ENCODE measurements at regions not wholly inside any gene's neighbourhood (a gene's known extent, or its start where the extent isn't known, plus 50 kb on each side); places are given as distances from the start of the nearest gene placed in this dataset.

DNA sequence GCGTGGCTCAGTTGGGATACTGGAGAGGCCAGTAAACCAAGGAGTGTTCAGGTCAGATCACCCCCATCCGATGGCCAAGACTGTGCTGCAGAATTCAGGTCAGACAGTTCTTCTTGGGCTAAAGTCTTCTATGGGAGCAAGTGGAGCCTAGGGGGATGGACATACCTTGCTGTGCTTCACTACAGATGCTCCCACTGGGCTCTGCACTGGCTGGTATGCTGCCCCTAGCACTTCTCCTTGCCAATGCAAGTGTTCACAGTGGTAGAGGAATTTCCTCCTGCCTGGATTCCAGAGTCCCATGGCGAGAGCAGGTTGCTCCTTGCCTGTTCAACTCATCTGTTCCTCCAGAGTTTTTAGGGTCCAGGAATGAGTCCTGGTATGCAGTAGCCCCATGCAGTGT is 134.2 kb upstream of the EDIL3 start:
- WGBS (ENCODE audit: insufficient coverage) = 71% methylated on average over 3 of the region's 3 CpGs
- ATAC-seq (replicated peaks in 1 of 4) (no peak), DNase-seq (no peak)
- Mint-ChIP-seq H3K27me3 (no peaks in the 10 kb centered on the region), H3K4me1 (no peaks in the 10 kb centered on the region), H3K4me3 (no peak overlapping the region), H3K9me3 (peaks cover 9 to 12% (median 11%) of the 10 kb centered on the region in 3 donors), H3K36me3 (no peaks in the 10 kb centered on the region), H3K27ac (no peak overlapping the region)
- H3K4me1 ChIP-seq (ENCODE audit: control insufficient read depth in 1 of 2, extremely low read depth in 1 of 2, insufficient read depth in 2 of 2, low read length in 2 of 2) = no peaks in the 10 kb centered on the region
- H3K36me3 ChIP-seq (ENCODE audit: control insufficient read depth in 2 of 2, extremely low read depth in 1 of 2, insufficient read depth in 1 of 2, low read length in 1 of 2) = no peaks in the 10 kb centered on the region
- CTCF ChIA-PET = no interaction called here
- no peak overlapping the region for H3K27ac ChIP-seq (ENCODE audit: low read length)
- no peaks in the 10 kb centered on the region for H3K27me3 ChIP-seq (replicated peaks in 1 of 2; ENCODE audit: control insufficient read depth in 2 of 2, extremely low read depth in 1 of 2, insufficient read depth in 2 of 2, low read length in 1 of 2)
- no peaks in the 10 kb centered on the region for H3K9me3 ChIP-seq
- no peak overlapping the region for H3K4me3 ChIP-seq (ENCODE audit: control insufficient read depth in 1 of 2, extremely low read depth in 1 of 2, low read length in 1 of 2)
- POLR2A ChIA-PET = no interaction called here

DNA sequence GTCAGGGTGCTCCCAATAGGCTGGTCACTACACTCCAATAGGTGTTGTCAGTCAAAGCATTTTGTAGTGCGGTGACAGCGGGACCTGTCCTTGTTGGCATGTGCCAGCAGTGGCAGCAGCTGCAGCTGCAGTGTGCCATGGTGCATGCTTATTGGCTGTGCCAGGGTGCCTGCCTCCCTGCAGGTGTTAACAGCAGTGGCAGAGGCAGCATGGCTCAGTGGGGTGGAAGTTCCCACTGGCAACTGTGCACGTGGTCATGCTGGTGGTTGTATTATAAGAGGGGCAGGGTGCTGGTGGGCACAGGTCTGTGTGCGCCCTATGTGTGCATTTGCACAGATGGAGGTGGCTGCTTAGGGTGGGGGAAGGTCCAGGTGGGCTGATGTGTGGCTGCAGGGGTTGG is 133.7 kb upstream of the EDIL3 start:
- no peak overlapping the region for H3K27ac Mint-ChIP-seq
- DNase-seq (no peak), ATAC-seq (replicated peaks in 1 of 4) (no peak)
- no peaks in the 10 kb centered on the region for H3K4me1 ChIP-seq (ENCODE audit: control insufficient read depth in 1 of 2, extremely low read depth in 1 of 2, insufficient read depth in 2 of 2, low read length in 2 of 2)
- ChIA-PET CTCF (no interaction called here), POLR2A (no interaction called here)
- no peak overlapping the region for H3K4me3 Mint-ChIP-seq
- H3K4me1 Mint-ChIP-seq = no peaks in the 10 kb centered on the region
- no peaks in the 10 kb centered on the region for H3K9me3 ChIP-seq
- H3K4me3 ChIP-seq (ENCODE audit: control insufficient read depth in 1 of 2, extremely low read depth in 1 of 2, low read length in 1 of 2) = no peak overlapping the region
- H3K27ac ChIP-seq (ENCODE audit: low read length) = no peak overlapping the region
- peaks cover 9 to 15% (median 11%) of the 10 kb centered on the region in 3 donors for H3K9me3 Mint-ChIP-seq
- no peaks in the 10 kb centered on the region for H3K27me3 ChIP-seq (replicated peaks in 1 of 2; ENCODE audit: control insufficient read depth in 2 of 2, extremely low read depth in 1 of 2, insufficient read depth in 2 of 2, low read length in 1 of 2)
- H3K27me3 Mint-ChIP-seq = no peaks in the 10 kb centered on the region
- H3K36me3 Mint-ChIP-seq = no peaks in the 10 kb centered on the region
- WGBS (ENCODE audit: insufficient coverage) = 96% methylated on average over 4 of the region's 4 CpGs
- no peaks in the 10 kb centered on the region for H3K36me3 ChIP-seq (ENCODE audit: control insufficient read depth in 2 of 2, extremely low read depth in 1 of 2, insufficient read depth in 1 of 2, low read length in 1 of 2)

DNA sequence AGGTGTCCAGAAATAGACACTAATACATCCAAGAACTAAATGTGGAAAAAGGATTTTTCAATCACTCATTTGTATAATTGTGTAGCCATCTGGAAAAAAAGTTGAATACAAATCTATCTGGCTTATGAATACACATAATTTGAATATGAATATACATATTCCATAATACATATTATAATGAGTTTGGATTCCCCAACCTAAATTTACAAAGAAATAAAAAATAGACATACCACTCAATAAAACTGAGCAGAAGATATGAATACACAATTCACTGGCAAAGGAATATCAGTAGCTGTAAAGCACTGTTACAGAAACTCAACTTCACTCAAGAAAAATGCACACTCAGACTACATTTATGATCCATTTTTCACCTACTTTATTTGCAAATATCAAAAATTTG is 121.9 kb upstream of the EDIL3 start:
- no peak overlapping the region for H3K27ac Mint-ChIP-seq
- no peaks in the 10 kb centered on the region for H3K4me1 Mint-ChIP-seq
- no peaks in the 10 kb centered on the region for H3K36me3 Mint-ChIP-seq
- ChIA-PET POLR2A (no interaction called here), CTCF (no interaction called here)
- H3K4me3 Mint-ChIP-seq = no peak overlapping the region
- H3K9me3 Mint-ChIP-seq = no peaks in the 10 kb centered on the region
- DNase-seq = no peak
- Histone ChIP-seq H3K27me3 (replicated peaks in 1 of 2; ENCODE audit: control insufficient read depth in 2 of 2, extremely low read depth in 1 of 2, insufficient read depth in 2 of 2, low read length in 1 of 2) (no peaks in the 10 kb centered on the region), H3K4me3 (ENCODE audit: control insufficient read depth in 1 of 2, extremely low read depth in 1 of 2, low read length in 1 of 2) (no peak overlapping the region), H3K4me1 (ENCODE audit: control insufficient read depth in 1 of 2, extremely low read depth in 1 of 2, insufficient read depth in 2 of 2, low read length in 2 of 2) (no peaks in the 10 kb centered on the region), H3K27ac (ENCODE audit: low read length) (no peak overlapping the region), H3K9me3 (no peaks in the 10 kb centered on the region), H3K36me3 (ENCODE audit: control insufficient read depth in 2 of 2, extremely low read depth in 1 of 2, insufficient read depth in 1 of 2, low read length in 1 of 2) (no peaks in the 10 kb centered on the region)
- ATAC-seq (replicated peaks in 1 of 4) = no peak
- no peaks in the 10 kb centered on the region for H3K27me3 Mint-ChIP-seq

DNA sequence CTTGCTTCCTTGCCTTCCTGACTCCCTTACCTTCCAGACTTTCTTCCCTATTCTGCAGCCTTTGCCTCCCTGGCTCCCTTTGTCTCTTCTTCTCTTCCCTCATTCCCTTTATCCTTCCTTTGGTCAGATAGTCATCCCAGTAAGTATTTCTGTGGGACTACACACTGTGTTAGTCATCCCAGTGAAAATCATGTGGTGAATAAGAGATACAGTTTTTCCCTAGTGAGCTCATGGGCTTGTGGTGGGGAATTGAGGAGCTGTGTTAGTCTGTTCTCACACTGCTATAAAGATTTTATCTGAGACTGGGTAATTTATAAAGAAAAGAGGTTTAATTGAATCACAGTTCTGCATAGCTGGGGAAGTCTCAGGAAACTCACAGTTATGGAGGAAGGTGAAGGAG is 109.8 kb upstream of the EDIL3 start:
- no peak overlapping the region for H3K4me3 ChIP-seq (ENCODE audit: control insufficient read depth in 1 of 2, extremely low read depth in 1 of 2, low read length in 1 of 2)
- Mint-ChIP-seq H3K27ac (no peak overlapping the region), H3K36me3 (no peaks in the 10 kb centered on the region), H3K27me3 (no peaks in the 10 kb centered on the region), H3K4me1 (no peaks in the 10 kb centered on the region), H3K4me3 (no peak overlapping the region), H3K9me3 (peaks cover 0 to 14% (median under 1%) of the 10 kb centered on the region in 3 donors)
- H3K27ac ChIP-seq (ENCODE audit: low read length) = no peak overlapping the region
- no peaks in the 10 kb centered on the region for H3K4me1 ChIP-seq (ENCODE audit: control insufficient read depth in 1 of 2, extremely low read depth in 1 of 2, insufficient read depth in 2 of 2, low read length in 2 of 2)
- ChIA-PET POLR2A (no interaction called here), CTCF (no interaction called here)
- ATAC-seq (replicated peaks in 1 of 4) (no peak), DNase-seq (no peak)
- H3K27me3 ChIP-seq (replicated peaks in 1 of 2; ENCODE audit: control insufficient read depth in 2 of 2, extremely low read depth in 1 of 2, insufficient read depth in 2 of 2, low read length in 1 of 2) = no peaks in the 10 kb centered on the region
- no peaks in the 10 kb centered on the region for H3K9me3 ChIP-seq
- no peaks in the 10 kb centered on the region for H3K36me3 ChIP-seq (ENCODE audit: control insufficient read depth in 2 of 2, extremely low read depth in 1 of 2, insufficient read depth in 1 of 2, low read length in 1 of 2)

DNA sequence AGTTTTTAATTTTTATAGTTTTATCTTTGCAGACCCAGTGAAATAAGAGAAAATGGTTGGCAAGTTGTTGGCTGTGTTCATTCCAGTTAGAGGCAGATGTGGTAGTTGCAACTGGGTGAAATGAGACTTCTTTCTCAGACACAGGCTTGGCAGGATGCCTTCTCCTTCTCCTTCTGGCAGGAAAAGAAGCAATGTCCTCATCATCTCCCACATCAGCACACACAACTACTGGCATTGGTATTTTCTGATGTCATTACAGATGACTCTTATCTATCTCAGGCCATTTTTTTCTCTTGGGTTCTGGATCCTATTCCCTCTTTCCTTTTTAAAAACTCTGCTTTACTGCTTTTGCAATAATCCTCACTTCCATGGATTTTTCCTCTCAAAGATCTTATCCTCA is 103.3 kb upstream of the EDIL3 start:
- ATAC-seq (replicated peaks in 1 of 4) = no peak
- Histone ChIP-seq H3K4me1 (ENCODE audit: control insufficient read depth in 1 of 2, extremely low read depth in 1 of 2, insufficient read depth in 2 of 2, low read length in 2 of 2) (no peaks in the 10 kb centered on the region), H3K9me3 (no peaks in the 10 kb centered on the region), H3K27ac (ENCODE audit: low read length) (no peak overlapping the region), H3K27me3 (replicated peaks in 1 of 2; ENCODE audit: control insufficient read depth in 2 of 2, extremely low read depth in 1 of 2, insufficient read depth in 2 of 2, low read length in 1 of 2) (no peaks in the 10 kb centered on the region), H3K36me3 (ENCODE audit: control insufficient read depth in 2 of 2, extremely low read depth in 1 of 2, insufficient read depth in 1 of 2, low read length in 1 of 2) (no peaks in the 10 kb centered on the region), H3K4me3 (ENCODE audit: control insufficient read depth in 1 of 2, extremely low read depth in 1 of 2, low read length in 1 of 2) (no peak overlapping the region)
- Mint-ChIP-seq H3K36me3 (no peaks in the 10 kb centered on the region), H3K27ac (no peak overlapping the region), H3K4me3 (no peak overlapping the region), H3K27me3 (no peaks in the 10 kb centered on the region), H3K9me3 (peaks cover 6 to 14% (median 10%) of the 10 kb centered on the region in 3 donors), H3K4me1 (no peaks in the 10 kb centered on the region)
- DNase-seq = no peak
- POLR2A ChIA-PET = interaction anchor here in 1 of 2 donors (0.6 kb wide), 1 partner anchor 17 kb away, joined by 4 read pairs; no protein-coding TSS in a partner anchor
- CTCF ChIA-PET = no interaction called here

DNA sequence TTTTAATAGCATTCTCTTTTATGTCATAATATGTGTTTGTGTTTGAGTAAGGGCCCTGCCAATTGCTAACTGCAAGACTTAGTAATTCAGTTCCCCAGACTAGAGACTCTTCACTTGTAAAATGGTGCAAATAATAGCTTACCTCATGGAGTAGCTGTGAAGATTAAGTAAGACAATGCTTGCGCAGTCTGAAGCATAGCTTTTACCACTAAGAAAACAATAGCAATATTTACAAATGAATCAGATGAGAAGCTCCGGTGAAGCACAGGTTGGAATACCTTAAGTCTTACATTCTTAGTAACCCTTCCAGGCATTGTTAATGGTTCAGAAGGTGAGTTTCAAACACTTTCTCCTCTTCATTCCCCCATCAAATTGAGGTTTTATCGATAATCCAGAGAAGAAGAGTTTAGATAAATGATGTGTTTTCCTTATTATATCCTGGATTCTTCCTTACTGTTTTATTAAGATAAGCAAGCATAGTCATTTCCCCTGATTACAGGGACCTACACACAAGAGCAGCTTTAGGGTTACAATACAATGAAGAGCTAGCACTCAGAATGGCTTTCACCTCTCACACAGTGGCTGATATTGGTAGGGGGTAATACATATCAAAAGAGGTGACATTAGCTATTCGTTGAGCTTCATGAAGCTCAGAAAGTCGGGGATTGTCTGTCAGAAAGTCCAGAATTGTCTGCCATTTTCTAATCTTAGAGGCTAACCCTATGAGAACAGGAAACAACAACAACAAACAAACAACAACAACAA is 96.4 kb upstream of the EDIL3 start:
- CTCF ChIA-PET = interaction anchor here in 1 of 2 donors (0.6 kb wide), 1 partner anchor 13 kb away, joined by 3 read pairs; no protein-coding TSS in a partner anchor
- Mint-ChIP-seq H3K27me3 (no peaks in the 10 kb centered on the region), H3K4me1 (no peaks in the 10 kb centered on the region), H3K4me3 (no peak overlapping the region), H3K36me3 (no peaks in the 10 kb centered on the region), H3K9me3 (peaks cover 2 to 12% (median 7%) of the 10 kb centered on the region in 3 donors), H3K27ac (no peak overlapping the region)
- Histone ChIP-seq H3K27me3 (replicated peaks in 1 of 2; ENCODE audit: control insufficient read depth in 2 of 2, extremely low read depth in 1 of 2, insufficient read depth in 2 of 2, low read length in 1 of 2) (no peaks in the 10 kb centered on the region), H3K4me1 (ENCODE audit: control insufficient read depth in 1 of 2, extremely low read depth in 1 of 2, insufficient read depth in 2 of 2, low read length in 2 of 2) (no peaks in the 10 kb centered on the region), H3K4me3 (ENCODE audit: control insufficient read depth in 1 of 2, extremely low read depth in 1 of 2, low read length in 1 of 2) (no peak overlapping the region), H3K27ac (ENCODE audit: low read length) (no peak overlapping the region), H3K9me3 (no peaks in the 10 kb centered on the region), H3K36me3 (ENCODE audit: control insufficient read depth in 2 of 2, extremely low read depth in 1 of 2, insufficient read depth in 1 of 2, low read length in 1 of 2) (no peaks in the 10 kb centered on the region)
- POLR2A ChIA-PET = no interaction called here
- WGBS (ENCODE audit: insufficient coverage) = 13% methylated on average over 1 of the region's 5 CpGs
- DNase-seq (no peak), ATAC-seq (replicated peaks in 1 of 4) (no peak)

DNA sequence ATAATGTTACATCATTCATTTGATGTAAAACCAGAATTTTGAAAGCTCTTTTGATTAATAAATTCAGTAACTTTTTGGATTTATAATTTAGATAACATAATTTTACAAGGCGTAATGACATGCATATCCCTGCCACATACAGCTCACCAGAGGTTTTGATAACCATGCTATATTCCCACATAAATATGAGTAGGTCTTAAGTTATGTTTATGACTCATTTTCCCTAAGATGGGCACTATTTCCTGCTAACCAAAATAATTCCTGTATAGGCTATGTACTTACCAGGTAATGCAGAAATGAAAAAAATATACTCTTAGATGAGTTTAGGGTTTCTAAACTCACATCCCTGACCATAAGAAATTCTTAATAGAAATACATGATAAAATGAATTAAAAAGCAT is 93.9 kb upstream of the EDIL3 start:
- Mint-ChIP-seq H3K36me3 (no peaks in the 10 kb centered on the region), H3K4me3 (no peak overlapping the region), H3K27ac (no peak overlapping the region), H3K27me3 (no peaks in the 10 kb centered on the region), H3K9me3 (peaks cover 10 to 15% (median 13%) of the 10 kb centered on the region in 3 donors), H3K4me1 (no peaks in the 10 kb centered on the region)
- ChIA-PET POLR2A (no interaction called here), CTCF (interaction anchor here in 1 of 2 donors (0.7 kb wide), 1 partner anchor 10 kb away, joined by 3 read pairs; no protein-coding TSS in a partner anchor)
- no peaks in the 10 kb centered on the region for H3K4me1 ChIP-seq (ENCODE audit: control insufficient read depth in 1 of 2, extremely low read depth in 1 of 2, insufficient read depth in 2 of 2, low read length in 2 of 2)
- H3K4me3 ChIP-seq (ENCODE audit: control insufficient read depth in 1 of 2, extremely low read depth in 1 of 2, low read length in 1 of 2) = no peak overlapping the region
- H3K27me3 ChIP-seq (replicated peaks in 1 of 2; ENCODE audit: control insufficient read depth in 2 of 2, extremely low read depth in 1 of 2, insufficient read depth in 2 of 2, low read length in 1 of 2) = no peaks in the 10 kb centered on the region
- no CpG with 5 or more reads among the region's 1 CpG for WGBS (ENCODE audit: insufficient coverage)
- ATAC-seq (replicated peaks in 1 of 4) (no peak), DNase-seq (no peak)
- no peak overlapping the region for H3K27ac ChIP-seq (ENCODE audit: low read length)
- no peaks in the 10 kb centered on the region for H3K36me3 ChIP-seq (ENCODE audit: control insufficient read depth in 2 of 2, extremely low read depth in 1 of 2, insufficient read depth in 1 of 2, low read length in 1 of 2)
- H3K9me3 ChIP-seq = no peaks in the 10 kb centered on the region

Measured in T-cell (primary cell).